Testis (tissue), 2 donors: ENCODE measurements at regions not wholly inside any gene's neighbourhood (a gene's known extent, or its start where the extent isn't known, plus 50 kb on each side); places are given as distances from the start of the nearest gene placed in this dataset.

Experiments
- CTCF ChIP-seq, 3 experiments: fragments of 450-650 bp in 2 of 3; fragments of 200-600 bp in 1 of 3; sonication (generic) in 1 of 3; IDR thresholded peaks; one replicate each; pipeline ENCODE4 v1.5.1; 2016 to 2019; ENCODE audit warnings: antibody characterized with exemption in 3 of 3, mild to moderate bottlenecking in 2 of 3, moderate library complexity in 1 of 3
- POLR2A ChIP-seq: fragments of 450-650 bp; IDR thresholded peaks from one replicate; pipeline ENCODE4 v1.6.1; 2017; ENCODE audit warnings: antibody characterized with exemption, mild to moderate bottlenecking, moderate library complexity

- no peak for TF ChIP-seq CTCF (IDR thresholded peaks at IDR 0.05)
- no peak for TF ChIP-seq POLR2A
Observed at GRCh38 chr3:18033581-18034108, 291.2 kb upstream of the TBC1D5 start.
